Ovary (tissue), 7 donors: ENCODE measurements at regions not wholly inside any gene's neighbourhood (a gene's known extent, or its start where the extent isn't known, plus 50 kb on each side); places are given as distances from the start of the nearest gene placed in this dataset.

Experiments used
- DNase-seq, 5 donors: peaks; one replicate each; pipeline ENCODE4 v3.0.0-alpha.2; 2019 to 2020
- H3K27ac ChIP-seq, 2 donors: fragments of 200-600 bp; one replicate each; pipeline versions ENCODE4 v1.5.1 to v1.8.0; 2019 to 2022
- H3K27me3 ChIP-seq: fragments of 200-600 bp; one replicate; pipeline ENCODE4 v1.8.0; 2022
- H3K36me3 ChIP-seq: fragments of 200-600 bp; sonication (generic); one replicate; pipeline ENCODE4 v1.5.1; 2019
- H3K4me1 ChIP-seq: one replicate; pipeline ENCODE4 v1.8.1; 2013; ENCODE audit warnings: mild to moderate bottlenecking, moderate library complexity; ENCODE audit not compliant: insufficient read depth
- H3K4me3 ChIP-seq: fragments of 200-600 bp; sonication (generic); one replicate; pipeline ENCODE4 v1.5.1; 2017
- H3K9me3 ChIP-seq, 2 donors: fragments of 200-600 bp in 1 of 2; sonication (generic) in 1 of 2; one replicate each; pipeline versions ENCODE4 v1.5.1 to v1.8.1; 2013 to 2019; ENCODE audit warnings: mild to moderate bottlenecking in 1 of 2, moderate library complexity in 1 of 2
- CTCF ChIP-seq, 3 donors: fragments of 450-650 bp in 2 of 3; fragments of 200-600 bp in 1 of 3; IDR thresholded peaks; one replicate each; pipeline versions ENCODE4 v1.5.1 to v1.8.0; 2016 to 2022; ENCODE audit warnings: antibody characterized with exemption in 3 of 3, mild to moderate bottlenecking in 1 of 3
- EP300 ChIP-seq: sonication (generic); formaldehyde crosslinking; IDR thresholded peaks from one replicate; pipeline ENCODE4 v1.6.1; 2017; ENCODE audit warnings: antibody characterized with exemption
- POLR2A ChIP-seq: fragments of 450-650 bp; IDR thresholded peaks from one replicate; pipeline ENCODE4 v1.6.1; 2017; ENCODE audit warnings: antibody characterized with exemption, mild to moderate bottlenecking, moderate library complexity
- WGBS, 3 donors: extraction: QIAGEN DNeasy Blood & Tissue Kit in 1 of 3; methylation state at CpG; one replicate each; pipeline versions ENCODE4 v1.1.5 to v1.1.7; 2013 to 2017; 5-methylcytosine and 5-hydroxymethylcytosine counted together
- intact Hi-C, 4 donors: fragments of 100-400 bp; cut with DNase I; formaldehyde crosslinking; loops; one replicate each; pipeline versions ENCODE4 v1.11.0 to v1.15.1; 2022 to 2023
- donor health status: DM: no; HTN: no; CAD: no; lungs with moderate emphysema.
- donor health status: DM: no; HTN: no; CAD: no.
- donor health status: Bipolar disorder and iron deficiency.
- donor health status: DM: no; HTN: no; CAD: no.
- donor health status: DM: yes; HTN: yes; CAD: no.

DNA sequence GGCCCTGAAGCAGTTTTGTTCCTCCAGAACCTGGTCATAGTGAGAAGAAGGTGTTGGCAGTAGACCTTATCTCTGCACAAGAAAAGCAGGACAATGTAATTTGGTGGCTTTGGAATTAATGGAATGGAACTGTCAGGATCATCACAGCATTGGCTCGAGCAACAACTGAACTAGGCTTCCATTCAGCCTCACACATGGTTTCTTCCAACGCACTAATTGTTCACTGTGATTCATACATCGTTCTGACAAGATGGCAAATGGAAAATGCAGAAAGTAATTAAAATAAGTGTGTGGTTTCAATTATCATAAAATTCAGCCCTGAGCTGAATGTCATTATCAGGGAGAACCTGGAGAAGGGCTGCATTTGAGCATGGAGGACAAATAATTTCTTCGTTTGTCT, 80.6 kb downstream of the MFSD1 start:
- Histone ChIP-seq H3K9me3 (peaks cover 0 to 3% of the 10 kb centered on the region in 2 donors), H3K36me3 (no peaks in the 10 kb centered on the region), H3K27ac (no peak overlapping the region), H3K27me3 (no peaks in the 10 kb centered on the region), H3K4me3 (no peak overlapping the region), H3K4me1 (no peaks in the 10 kb centered on the region)
- no peak for TF ChIP-seq CTCF (IDR thresholded peaks at IDR 0.05)
- TF ChIP-seq POLR2A = no peak
- no peak for TF ChIP-seq EP300
- WGBS, 3 donors = 77 to 84% (median 79%) methylated on average over 4 of the region's 4 CpGs
- no peak for DNase-seq
- intact Hi-C loops = no loop called here

DNA sequence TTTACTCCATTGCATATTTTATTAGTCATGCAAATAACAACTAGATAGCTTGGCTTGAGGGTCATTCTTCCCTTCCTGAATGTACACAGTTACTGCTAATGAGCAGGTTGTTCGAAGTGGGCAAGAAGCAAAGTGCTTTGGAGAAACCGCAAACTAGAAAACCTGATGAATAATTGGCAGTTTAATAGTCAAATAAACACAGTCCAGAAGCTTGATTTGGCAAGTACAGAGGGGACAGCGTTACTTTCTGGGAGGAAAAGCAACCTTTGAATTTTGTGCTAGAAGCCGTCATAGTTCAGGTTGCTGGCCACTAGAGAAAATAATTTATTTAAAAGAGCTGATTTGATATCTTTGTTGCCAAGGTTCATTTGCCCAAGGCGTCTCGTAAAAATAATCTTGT, 94.9 kb downstream of the MFSD1 start:
- no peaks in the 10 kb centered on the region for H3K9me3 ChIP-seq
- no peaks in the 10 kb centered on the region for H3K36me3 ChIP-seq
- H3K27me3 ChIP-seq = no peaks in the 10 kb centered on the region
- intact Hi-C loops = no loop called here
- H3K4me1 ChIP-seq = no peaks in the 10 kb centered on the region
- no peak overlapping the region for H3K27ac ChIP-seq
- 28 to 32% (median 28%) methylated on average over 6 of the region's 6 CpGs for WGBS, 3 donors
- no peak for DNase-seq
- H3K4me3 ChIP-seq = no peak overlapping the region
- TF ChIP-seq EP300 (no peak), POLR2A (no peak), CTCF (IDR thresholded peaks at IDR 0.05) (no peak)

- Histone ChIP-seq H3K4me1 (no peaks in the 10 kb centered on the region), H3K27me3 (no peaks in the 10 kb centered on the region), H3K4me3 (no peak overlapping the region), H3K36me3 (no peaks in the 10 kb centered on the region), H3K27ac (no peak overlapping the region), H3K9me3 (no peaks in the 10 kb centered on the region)
- TF ChIP-seq CTCF (IDR thresholded peaks at IDR 0.05) (no peak), POLR2A (no peak), EP300 (no peak)
- WGBS, 3 donors = 86 to 93% (median 88%) methylated on average over 1 of the region's 1 CpG
- intact Hi-C loops = no loop called here
- no peak for DNase-seq
These were observed 104.9 kb downstream of the MFSD1 start for GRCh38 chr3:158906749-158907148.

GRCh38 chr3:158908187-158908734, 106.4 kb downstream of the MFSD1 start:
- no peaks in the 10 kb centered on the region for H3K36me3 ChIP-seq
- H3K4me3 ChIP-seq = no peak overlapping the region
- intact Hi-C loops = no loop called here
- H3K4me1 ChIP-seq = no peaks in the 10 kb centered on the region
- 52 to 68% (median 68%) methylated on average over 2 of the region's 2 CpGs for WGBS, 3 donors
- H3K27me3 ChIP-seq = no peaks in the 10 kb centered on the region
- TF ChIP-seq POLR2A (no peak), EP300 (no peak), CTCF (IDR thresholded peaks at IDR 0.05) (no peak)
- no peak for DNase-seq
- no peak overlapping the region for H3K27ac ChIP-seq
- H3K9me3 ChIP-seq = no peaks in the 10 kb centered on the region
